ENCODE measurements at regions not wholly inside any gene's neighbourhood (a gene's known extent, or its start where the extent isn't known, plus 50 kb on each side); places are given as distances from the start of the nearest gene placed in this dataset.
A peak's percentile ranks its signal among the peaks of the same experiment; 100 is the strongest.

DNA sequence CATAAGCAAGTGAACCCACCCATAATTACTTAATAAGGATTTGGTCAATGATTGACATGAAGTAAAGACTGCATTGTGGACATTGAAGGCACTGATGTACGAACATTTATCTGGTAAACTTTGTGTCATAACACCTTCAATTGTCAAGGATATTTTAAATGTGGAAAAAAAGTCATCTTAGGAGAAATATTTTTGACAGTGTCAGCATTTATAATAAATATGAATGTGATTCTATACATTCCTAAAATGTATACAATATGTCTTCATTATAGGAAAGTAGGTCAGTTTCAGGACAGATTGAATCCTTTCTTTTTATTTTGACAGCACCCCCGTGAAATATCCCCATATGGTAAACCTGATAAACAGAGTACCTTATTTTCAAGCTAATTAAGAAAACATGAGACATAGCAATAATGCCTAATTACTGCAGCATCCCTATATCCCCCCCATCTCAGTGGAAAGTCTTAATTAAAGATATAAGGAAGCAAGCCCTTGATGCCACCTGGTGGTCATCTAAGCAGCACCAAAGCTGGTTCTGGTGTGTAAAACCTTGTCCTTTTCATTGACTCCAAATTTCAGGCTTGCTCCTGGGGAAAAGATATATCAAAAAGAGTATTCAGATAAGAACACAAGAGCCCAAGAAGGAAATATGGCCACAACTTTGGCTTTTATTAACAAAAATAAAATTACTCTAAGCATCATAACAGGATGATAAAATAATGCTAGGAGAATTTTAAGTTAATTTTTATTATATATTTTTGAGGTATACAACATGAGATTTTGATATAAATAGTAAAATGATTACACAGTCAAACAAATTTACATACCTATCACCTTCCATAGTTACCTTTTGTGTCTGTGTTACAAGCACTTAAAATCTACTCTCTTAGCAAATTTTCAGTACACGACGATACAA lies 379.7 kb downstream of the TLL1 start:
- TF ChIP-seq CTCF (IDR thresholded peaks at IDR 0.05) = peak; percentile 74
- TF ChIP-seq EZH2 (IDR thresholded peaks at IDR 0.05) = no peak
